Stimulated activated CD8-positive, alpha-beta memory T cell treated with anti-CD3 and anti-CD28 coated beads, Interleukin-4, amount 100 ng/mL, for 4 hours (primary cell): ENCODE measurements at regions not wholly inside any gene's neighbourhood (a gene's known extent, or its start where the extent isn't known, plus 50 kb on each side); places are given as distances from the start of the nearest gene placed in this dataset.
"Not testable (repeated sequence)": the region's sequence is repeated elsewhere in the genome, so short reads cannot be mapped to it uniquely, and the experiment has no call there.

Experiments used
- DNase-seq, 2 donors: peaks; one replicate each; pipeline ENCODE4 v3.0.0-alpha.2; 2020; ENCODE audit warnings: low read depth in 2 of 2, low spot score in 1 of 2

DNA sequence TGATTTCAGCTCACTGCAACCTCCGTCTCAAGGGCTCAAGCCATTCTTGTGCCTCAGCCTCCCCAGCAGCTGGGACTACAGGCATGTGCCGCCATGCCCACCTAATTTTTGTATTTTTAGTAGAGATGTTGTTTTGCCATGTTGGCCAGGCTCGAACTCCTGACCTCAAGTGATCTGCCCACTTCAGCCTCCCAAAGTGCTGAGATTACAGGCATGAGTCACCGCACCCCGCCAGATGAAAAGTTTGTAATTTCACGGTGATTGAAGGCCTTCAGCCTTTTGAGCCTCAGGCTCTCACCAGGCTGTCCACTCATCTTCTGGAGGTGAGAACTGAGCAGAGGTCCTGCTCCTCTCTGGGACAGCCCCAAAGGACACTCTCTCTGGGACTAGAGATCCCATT lies 103.2 kb downstream of the HIF1AN start:
- not testable (repeated sequence) for DNase-seq

DNA sequence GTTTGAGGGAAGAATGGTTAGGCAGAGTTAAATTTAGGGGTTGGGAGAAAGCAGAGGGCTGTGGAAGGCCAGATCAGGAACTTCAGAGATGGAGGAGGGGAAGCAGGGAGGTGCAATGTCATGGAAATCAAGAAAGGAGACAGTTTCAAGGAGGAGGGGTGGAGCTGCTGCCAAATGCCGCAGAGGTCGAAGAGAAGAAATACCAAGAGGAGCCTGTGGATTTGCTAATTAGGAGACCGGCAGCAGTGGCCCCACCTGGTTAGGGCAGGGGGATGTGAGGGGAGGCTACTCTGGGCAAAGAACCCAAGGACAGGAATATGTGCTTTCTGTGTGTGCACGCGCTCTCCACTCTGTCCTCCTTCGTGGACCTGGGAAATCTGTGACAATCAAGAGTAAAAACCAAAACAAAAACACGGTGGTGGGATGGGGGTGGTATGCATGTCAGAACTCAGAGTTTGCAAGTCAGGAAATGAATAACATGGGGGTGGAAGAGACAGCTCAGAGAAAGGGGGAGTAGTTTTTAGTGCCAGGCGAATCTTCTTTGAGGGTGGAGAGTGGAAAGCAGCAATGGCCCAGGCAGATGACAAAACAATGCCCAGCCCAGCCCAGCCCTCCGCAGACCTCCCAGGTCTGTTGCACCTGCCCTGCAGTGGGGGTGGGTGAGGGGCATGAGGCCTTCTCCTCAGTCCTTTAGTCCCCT lies 102.9 kb upstream of the PAX2 start:
- DNase-seq, result no peak

DNA sequence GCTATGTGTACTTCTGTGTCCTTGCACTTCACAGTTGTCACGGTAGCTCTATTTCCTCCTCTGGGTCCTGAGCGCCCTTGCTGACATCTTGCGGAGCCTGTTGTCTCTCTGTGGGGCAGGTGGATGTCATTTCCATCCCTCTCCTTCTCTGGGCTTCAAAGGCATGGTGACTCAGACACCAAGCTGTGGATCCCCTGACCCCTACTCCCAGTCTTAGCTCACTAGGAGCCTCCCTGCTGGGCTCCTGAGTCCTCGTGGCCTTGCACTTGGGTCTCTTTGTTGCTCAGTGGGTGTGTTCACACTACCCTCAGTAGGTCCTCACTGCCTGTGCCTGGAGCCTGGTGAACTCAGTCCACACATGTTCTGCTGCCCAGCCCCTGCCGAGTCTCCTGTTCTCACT lies 100.3 kb upstream of the PAX2 start:
- no peak for DNase-seq

DNA sequence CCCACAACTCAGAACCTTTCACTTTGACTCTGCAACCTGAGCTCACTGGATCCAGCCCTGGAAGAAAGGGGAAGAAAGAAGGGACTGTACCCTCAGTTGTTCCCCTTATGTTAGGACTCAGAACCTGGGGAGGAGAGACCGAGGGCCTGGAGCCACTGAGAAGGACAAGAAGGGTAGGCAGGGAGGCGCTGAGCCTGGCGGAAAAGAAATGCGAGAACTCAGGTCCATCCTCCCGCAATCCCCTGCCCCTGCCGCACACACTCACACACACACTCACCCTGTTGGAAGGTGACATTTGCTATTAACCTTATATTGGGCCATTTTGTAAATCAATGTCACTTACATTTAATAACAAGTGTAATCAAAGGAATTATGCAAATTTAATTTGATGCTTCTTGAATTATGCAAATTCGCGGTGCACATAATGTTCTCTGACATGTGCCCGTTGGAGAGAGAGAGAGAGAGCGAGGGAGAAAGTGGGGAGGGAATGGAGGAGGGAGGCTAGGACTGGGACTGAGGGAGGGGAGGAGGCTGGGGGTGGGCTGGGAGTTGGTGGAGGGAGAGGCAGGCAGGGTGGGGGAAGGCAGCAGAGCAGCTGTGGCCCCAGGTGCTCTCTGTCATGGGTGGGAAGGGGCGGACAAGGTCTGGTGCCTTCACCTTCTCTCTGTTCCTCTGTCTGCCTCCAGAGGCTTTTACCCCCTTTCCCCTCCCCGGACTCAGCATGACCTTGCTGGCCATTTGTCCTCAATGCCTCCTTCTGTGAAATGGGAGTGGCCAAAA lies 99.6 kb upstream of the PAX2 start:
- DNase-seq, result no peak

DNA sequence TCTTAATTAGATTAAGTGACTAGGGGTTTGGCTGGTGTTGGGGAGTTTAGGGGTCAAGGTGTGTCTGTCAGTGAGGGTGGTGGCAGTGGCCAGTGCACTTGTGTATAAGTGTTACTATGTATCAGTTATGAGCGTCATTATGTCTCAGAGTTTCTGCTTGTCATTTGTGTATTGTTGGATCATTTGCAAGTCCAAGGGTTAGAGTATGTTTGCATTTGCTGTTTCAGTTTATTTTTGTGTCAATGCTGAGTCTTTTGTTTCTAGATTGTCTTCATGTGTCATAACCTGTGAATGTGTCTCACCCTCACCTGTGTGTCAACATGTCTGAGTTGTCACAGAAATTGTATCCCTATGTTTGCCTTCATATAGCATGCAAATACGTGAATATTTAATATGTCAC lies 97.5 kb upstream of the PAX2 start:
- DNase-seq, result no peak

DNA sequence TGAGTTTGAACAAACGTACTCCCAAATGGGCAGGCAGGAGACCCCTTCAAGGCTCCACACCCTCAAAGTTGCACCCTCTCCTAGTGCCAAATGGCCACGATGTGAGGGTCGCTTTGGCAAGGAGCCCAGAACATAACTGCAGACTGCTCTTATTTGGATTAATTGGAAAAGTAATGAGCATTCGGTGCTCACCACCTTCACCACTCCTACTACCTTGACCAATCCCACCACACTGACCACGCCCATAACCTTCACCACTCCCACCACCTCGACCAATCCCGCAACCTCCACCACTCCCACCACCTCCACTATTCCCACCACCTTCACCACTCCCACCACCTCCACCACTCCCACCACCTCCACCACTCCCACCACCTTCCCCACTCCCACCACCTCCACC lies 94.7 kb upstream of the PAX2 start:
- no peak for DNase-seq

DNA sequence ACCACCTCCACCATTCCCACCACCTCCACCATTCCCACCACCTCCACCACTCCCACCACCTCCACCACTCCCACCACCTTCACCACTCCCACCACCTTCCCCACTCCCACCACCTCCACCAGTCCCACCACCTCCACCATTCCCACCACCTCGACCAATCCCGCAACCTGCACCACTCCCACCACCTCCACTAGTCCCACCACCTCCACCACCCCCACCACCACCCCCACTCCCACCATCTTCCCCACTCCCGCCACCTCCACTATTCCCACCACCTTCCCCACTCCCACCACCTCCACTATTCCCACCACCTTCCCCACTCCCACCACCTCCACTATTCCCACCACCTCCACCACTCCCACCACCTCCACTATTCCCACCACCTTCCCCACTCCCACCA lies 94.3 kb upstream of the PAX2 start:
- DNase-seq, result not testable (repeated sequence)

DNA sequence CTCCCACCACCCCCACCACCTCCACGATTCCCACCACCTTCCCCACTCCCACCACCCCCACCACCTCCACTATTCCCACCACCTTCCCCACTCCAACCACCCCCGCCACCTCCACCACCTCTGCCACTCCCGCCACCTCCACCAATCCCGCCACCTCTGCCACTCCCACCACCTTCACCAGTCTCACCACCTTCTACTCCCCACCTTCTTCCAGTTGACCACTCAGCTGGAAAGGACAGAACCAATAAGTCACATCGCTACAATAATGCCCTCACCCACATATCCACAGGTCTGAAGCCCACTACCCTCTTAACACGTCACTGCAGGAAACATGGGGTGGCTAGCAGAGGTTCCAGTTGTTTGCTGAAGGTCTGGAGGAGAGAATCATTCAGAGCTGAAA lies 93.5 kb upstream of the PAX2 start:
- DNase-seq, result no peak

DNA sequence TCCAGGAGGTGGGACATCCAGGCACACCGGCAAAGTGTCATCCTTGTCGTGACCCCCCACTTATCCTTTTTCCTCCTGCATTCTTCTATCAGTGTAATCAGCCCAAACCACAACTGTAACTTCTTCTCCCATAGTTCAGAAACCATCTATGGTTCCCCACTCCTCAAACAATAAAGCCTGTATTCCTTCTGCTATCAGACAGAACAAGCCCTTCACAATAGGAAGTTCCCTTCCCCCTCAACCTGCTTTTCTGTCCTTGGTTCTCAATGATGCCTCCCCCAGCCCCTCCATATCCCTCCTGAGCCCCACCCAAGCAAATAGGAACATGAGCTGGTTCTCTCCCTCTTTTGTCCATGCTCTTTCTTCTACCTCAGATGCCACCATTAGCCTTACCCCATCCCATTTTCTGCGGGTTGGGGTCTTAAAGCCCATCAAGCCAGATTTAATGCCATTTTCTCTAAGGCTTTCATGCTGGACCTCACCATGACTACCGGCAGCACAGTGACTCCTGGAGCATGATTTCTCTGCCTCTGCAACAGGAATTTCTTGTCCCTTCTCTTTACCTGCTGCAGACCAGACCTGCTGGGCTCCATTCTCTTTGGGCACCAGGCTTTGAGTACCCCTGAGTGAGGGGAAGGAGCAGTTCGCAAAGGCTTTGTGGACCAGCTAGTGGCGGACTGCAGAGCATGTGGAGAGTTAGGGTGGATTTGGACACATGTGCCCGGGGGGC lies 92.8 kb upstream of the PAX2 start:
- DNase-seq, result no peak

DNA sequence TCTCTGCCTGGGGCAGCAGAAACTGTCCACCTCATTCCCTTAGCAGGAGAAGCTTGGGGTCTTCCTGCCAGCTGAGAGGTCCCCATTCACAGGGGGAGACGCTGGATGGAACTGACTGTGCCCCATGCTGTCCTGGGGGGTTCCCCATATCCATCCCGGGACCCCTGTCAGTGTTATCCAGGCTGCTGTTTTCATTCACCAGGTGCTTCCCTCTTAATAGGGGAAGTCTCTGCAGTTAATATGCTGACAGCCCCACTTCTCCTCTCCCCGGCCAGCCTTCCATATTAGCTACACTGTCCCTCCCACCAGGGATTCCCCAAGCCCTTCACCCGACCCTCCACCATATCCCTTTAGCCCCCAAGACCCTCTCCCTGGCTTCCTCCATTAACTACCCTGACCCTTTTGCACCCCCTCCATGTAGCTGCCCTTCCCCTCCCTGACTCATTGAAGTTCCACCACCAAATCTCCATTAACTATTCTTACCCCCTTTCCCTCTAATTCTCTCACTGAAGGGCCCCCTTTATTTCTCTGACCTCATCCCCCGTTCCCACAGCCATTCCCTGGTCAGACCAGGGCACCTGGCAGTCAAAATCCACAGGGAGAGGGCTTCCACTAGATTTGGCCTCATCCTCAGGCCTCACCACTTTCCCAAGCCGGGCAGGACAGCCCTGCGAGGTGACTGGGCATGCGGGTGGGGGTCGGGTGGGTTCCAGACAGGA lies 92.0 kb upstream of the PAX2 start:
- DNase-seq, result no peak

DNA sequence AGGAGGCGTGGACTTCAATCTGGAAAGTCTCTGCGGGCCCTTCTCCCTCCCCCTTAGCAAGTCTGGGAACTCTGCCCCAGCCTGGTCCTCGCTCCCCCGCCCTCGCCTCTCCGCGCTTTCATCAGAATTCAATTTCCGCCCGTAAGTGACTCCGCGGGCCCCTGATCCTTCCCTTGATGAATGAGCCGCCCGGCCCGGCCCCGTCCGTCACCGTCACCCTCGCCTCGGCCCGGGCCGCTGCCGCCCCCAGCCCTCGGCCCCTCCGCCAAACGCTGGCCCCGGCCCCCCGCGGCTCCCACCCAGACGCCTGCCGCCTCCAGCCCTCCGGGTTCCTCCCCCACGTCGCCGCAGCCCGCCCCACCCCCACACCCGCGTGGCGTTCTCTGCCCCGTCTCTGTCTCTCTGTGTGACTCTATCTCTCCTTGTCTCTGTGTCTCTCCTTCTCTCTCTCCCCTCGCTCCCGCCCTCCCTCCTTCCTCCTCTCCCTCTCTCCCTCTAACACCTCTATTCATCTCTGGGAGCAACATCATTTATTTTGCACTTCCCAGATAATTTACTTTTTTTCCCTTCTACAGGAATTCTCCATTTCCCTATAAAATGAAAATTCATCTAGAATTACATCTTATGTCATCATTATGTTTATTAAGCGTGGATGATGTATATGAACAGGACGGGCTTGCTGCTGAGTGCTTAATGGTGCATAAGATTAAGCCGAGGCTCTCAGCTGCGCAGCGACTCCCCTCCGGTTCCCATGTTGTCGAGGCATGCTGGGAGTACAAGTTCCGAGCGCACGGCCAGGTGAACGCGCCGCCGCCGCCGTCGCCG lies 91.2 kb upstream of the PAX2 start:
- no peak for DNase-seq

DNA sequence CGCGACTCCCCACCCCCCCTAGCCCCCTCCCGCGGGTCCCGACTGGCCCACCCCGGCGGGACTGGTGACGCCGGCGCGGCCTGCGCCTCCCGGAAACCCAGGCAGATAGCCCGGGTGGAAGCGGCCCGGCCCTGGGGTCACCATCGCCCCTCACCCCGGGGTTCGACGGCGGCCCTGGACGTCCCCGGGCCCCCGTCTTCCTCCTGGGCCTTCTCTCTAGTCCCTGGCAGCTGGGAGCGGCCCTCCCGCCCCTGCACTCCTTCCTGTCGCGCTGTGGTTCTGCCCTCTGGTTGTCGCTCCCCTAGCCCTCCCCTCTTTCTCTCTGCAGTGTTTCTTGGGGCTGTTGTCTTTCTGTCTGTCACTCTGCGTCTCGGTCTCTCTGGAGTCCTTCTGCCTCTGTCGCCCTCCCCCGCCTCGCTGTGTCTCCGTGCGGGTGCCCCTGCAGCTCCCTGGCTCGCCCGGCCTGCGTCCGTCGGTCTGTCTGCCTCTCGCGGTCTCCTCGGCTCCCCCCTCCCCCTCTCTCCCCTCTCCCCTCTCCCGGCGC lies 90.5 kb upstream of the PAX2 start:
- no peak for DNase-seq

DNA sequence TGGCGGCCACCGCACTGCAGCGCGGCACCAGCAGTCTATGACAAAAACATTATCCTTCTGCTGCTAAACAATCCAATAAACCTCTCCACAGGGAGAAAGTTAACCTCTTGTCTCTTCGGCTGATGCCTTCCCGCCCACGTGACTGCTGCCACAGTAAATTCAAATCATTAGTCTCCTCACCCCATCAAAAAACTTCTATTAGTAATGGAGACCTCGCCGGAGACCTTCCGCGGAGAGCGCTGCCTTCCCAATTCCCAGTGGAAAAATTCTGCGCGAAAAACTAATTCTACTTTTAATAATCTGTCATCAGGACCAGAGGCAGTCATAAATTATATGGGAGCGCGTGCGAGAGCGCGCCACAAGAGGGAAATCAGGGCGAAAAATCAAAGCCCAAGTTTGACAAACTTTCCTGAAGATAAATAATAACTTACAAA lies 90.0 kb upstream of the PAX2 start:
- no peak for DNase-seq

DNA sequence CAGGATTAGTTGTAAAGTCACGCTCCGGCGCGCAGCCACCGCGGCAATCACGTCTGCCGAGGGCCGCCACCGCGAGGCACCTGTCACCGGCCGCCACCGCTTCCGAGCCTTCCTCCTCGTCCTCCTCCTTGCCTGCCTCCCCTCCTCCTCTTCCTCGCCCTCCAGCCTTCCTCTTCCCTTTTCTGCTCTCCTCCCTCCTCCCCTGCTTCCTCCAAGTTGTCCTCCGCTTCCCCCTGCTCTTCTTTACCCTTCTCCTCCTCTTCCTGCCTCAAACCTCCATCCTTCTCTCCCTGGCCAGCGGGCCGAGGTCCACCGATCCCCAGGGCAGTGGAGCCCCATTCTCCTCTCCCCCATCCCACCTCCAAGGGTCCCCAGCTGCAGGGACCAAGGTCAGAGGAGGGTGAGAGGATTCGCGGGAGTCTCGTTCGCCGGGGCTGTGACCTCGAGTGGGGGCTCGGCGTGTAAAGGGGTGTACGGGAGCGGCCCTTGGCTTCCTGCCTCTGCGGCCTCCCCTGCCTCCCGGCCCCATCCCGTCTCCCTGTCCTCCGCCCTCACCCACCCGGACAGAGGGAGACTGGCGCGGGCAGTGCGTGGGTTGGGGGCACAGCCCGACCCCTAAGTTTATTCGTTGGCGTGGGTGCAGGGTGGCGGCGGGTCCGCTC lies 89.5 kb upstream of the PAX2 start:
- DNase-seq, result no peak

DNA sequence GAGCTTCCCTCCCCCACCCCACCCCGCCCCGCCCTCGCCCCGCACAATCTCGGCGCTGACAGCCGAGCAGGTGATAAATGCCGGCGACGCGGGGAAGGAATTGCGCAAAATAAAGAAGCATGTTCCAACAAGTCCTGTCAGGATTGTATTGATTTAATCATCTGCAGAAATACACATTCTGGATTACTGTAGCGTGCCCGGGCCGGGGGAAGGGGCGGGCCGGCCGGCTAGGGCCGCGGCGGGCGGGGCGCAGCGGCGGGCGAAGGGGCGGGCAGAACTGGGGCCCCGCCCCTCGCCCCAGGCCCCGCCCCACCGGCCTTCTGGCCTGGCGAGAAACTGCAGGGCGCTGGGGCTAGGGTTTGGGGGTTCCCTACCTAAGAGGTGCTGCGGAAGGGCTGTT lies 88.9 kb upstream of the PAX2 start:
- no peak for DNase-seq

DNA sequence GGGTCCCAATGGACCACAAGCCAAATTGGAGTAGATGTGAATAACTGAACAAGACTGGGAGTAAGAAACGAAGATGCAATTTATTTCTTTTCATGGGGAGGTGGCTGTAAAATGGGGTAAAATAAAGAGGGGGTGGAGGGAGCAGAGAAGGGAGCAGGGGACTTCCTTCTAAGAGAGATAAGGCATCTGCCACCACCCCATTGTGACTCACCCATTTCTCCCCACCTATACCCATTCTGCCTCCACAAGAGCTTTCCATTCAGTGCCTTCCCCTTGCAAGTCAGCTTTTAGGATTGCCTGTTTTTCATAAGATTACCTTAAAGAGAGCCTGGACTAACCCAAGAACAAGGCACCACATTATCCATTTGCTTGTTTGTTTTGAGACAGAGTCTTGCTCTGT lies 87.1 kb upstream of the PAX2 start:
- DNase-seq, result no peak

DNA sequence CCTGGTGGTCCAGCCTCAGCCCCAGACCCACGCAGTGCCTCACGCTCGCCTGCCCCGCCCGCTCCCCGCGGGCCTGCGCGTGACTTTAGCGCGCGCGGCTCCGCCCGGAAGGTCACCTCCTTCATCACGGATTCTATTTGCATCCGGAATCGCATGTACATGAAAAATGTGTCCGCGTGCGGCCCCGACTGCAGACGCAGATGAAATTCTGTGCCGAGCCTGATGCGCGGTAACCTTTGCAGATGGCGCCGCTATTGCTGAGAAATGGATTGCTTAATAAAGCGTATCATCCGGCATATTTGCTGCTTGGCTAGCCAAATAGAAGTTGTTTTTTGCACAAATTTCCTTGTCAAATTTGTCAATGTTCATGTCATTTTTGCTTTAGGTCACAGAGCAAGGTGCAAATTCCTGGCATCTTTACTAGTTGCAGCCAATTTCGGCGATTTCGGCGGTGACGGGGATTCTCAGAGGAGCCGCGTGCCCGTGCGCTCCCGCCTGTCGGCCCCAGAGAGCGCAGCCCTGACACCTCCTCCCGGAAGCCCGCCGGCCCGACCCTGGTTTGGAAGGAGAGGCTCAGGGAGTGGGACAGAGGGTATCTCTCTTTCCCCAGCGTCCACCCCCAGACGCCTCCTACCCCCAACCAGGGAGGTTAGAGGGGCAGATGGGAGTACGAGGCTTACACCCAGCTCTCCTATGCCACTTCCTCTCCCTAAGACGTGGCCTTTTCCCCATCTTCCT lies 85.9 kb upstream of the PAX2 start:
- DNase-seq, result no peak

DNA sequence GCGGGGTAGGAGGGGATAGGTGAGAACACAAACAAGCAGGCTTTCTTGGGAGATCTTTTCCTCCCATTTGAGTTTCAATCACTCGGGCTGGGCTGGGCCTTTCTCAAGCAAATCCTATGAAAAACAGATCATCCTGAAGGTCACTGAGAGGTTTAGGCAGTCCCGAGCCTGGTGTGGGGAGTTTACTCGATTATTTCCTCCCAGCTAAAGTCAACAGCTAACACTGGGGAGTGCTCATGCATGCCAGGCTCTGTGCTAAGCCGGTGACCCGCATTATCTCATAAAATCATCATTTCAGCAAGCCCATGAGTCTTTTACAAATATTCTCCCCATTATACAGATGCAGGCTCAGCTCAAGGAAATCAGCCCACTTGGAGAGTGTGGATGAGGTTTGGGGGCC lies 85.0 kb upstream of the PAX2 start:
- DNase-seq, result no peak

DNA sequence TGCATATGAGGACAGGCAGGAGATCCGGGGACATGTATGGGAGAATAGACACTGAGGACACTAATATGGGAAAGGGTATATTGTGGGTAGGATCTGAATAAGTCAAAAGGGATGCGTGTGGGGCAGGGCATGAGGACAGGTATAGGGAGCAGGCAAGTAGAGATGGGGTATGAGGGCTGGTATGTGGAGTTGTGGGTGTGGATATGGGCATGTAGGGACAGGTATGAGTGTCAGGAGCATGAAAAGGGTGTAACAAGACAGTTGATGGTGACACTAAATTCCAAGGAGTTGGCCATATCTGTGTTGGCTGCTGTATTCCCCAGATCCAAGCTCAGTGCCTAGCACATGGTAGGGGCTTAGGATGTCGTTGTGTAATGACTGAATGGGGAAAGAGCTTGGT lies 84.4 kb upstream of the PAX2 start:
- DNase-seq, result no peak
